ENCODE measurements at regions not wholly inside any gene's neighbourhood (a gene's known extent, or its start where the extent isn't known, plus 50 kb on each side); places are given as distances from the start of the nearest gene placed in this dataset. TPM values are rescaled to one million over a fixed set of nuclear protein-coding genes. Genes with fewer than 3 reads are reported as not detected.

Small RNA genes in the stretch of these regions (small RNA-seq; reads per million reads assigned to genes)
- not detected for gene AC137527.1 (ENCODE audit: insufficient read depth)

Measured in neuronal stem cell (in vitro differentiated cells).